Esophagus muscularis mucosa (tissue), 4 donors: ENCODE measurements at regions not wholly inside any gene's neighbourhood (a gene's known extent, or its start where the extent isn't known, plus 50 kb on each side); places are given as distances from the start of the nearest gene placed in this dataset.

ENCODE experiments used
- DNase-seq: peaks from one replicate; pipeline ENCODE4 v3.0.0-alpha.2; 2017; ENCODE audit errors: extremely low spot score
- H3K27ac ChIP-seq, 4 donors: fragments of 200-600 bp; sonication (generic); replicated peaks in 1 of 4; 1 replicate in 3 of 4; 2 replicates in 1 of 4; pipeline ENCODE4 v1.5.1; 2016 to 2019; ENCODE audit warnings: mild to moderate bottlenecking in 1 of 4
- H3K27me3 ChIP-seq, 4 donors: fragments of 200-600 bp; sonication (generic); one replicate each; pipeline versions ENCODE4 v1.5.1 to v1.6.0; 2016 to 2019
- H3K36me3 ChIP-seq, 4 donors: fragments of 200-600 bp; sonication (generic); one replicate each; pipeline ENCODE4 v1.5.1; 2016 to 2019
- H3K4me1 ChIP-seq, 4 donors: fragments of 200-600 bp; sonication (generic); one replicate each; pipeline ENCODE4 v1.5.1; 2016 to 2019
- H3K4me3 ChIP-seq, 4 donors: fragments of 200-600 bp; sonication (generic); 1 replicate in 2 of 4; 2 replicates in 2 of 4; pipeline ENCODE4 v1.5.1; 2016 to 2019; ENCODE audit warnings: mild to moderate bottlenecking in 4 of 4, moderate library complexity in 1 of 4
- H3K9me3 ChIP-seq, 4 donors: fragments of 200-600 bp; sonication (generic); 1 replicate in 3 of 4; 2 replicates in 1 of 4; pipeline ENCODE4 v1.5.1; 2016 to 2019
- CTCF ChIP-seq, 3 experiments: fragments of 200-600 bp in 2 of 3; fragments of 450-650 bp in 1 of 3; sonication (generic) in 2 of 3; IDR thresholded peaks; one replicate each; pipeline ENCODE4 v1.5.1; 2017 to 2019; ENCODE audit warnings: antibody characterized with exemption in 3 of 3, mild to moderate bottlenecking in 2 of 3, moderate library complexity in 1 of 3
- EP300 ChIP-seq: sonication (generic); formaldehyde crosslinking; IDR thresholded peaks from one replicate; pipeline ENCODE4 v1.6.1; 2017; ENCODE audit warnings: antibody characterized with exemption
- POLR2A ChIP-seq: fragments of 450-650 bp; IDR thresholded peaks from one replicate; pipeline ENCODE4 v1.6.1; 2017; ENCODE audit warnings: antibody characterized with exemption, moderate library complexity, mild to moderate bottlenecking, low read depth
- POLR2AphosphoS5 ChIP-seq, 2 donors: sonication (generic); formaldehyde crosslinking; IDR thresholded peaks; one replicate each; pipeline ENCODE4 v1.6.1; 2017; ENCODE audit warnings: antibody characterized with exemption in 2 of 2
- WGBS: methylation state at CpG from one replicate; pipeline ENCODE4 v1.1.5; 2018; 5-methylcytosine and 5-hydroxymethylcytosine counted together
- intact Hi-C: fragments of 100-400 bp; cut with DNase I; formaldehyde crosslinking; loops from one replicate; pipeline ENCODE4 v1.15.1; 2023

DNA sequence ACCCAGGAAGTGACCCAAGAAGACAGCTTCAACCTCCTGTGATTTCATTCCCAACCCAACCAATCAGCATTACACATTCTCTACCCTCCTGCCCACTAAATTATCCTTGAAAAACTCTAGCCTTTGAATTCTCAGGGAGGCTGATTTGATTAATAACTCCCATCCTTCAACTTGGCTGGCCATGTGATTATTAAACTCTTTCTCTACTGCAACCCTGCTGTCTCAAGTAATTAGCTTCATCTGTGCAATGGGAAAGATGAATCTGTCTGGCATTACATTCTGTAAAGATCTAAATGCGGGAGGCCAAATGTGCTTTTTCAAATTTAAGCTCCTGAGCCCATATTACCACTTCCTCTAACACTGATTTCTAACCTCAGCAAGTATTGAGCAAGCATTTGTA is 95.9 kb upstream of the STT3B start:
- Histone ChIP-seq H3K4me1 (no peaks in the 10 kb centered on the region), H3K9me3 (peaks cover 0 to 11% (median 3%) of the 10 kb centered on the region in 4 donors), H3K36me3 (no peaks in the 10 kb centered on the region), H3K4me3 (no peak overlapping the region), H3K27ac (no peak overlapping the region), H3K27me3 (no peaks in the 10 kb centered on the region)
- no peak for DNase-seq
- TF ChIP-seq EP300 (no peak), POLR2AphosphoS5 (IDR thresholded peaks at IDR 0.05) (no peak), POLR2A (no peak), CTCF (IDR thresholded peaks at IDR 0.05) (no peak)
- intact Hi-C loops: no loop called here
- WGBS: 91% methylated on average over 1 of the region's 1 CpG

DNA sequence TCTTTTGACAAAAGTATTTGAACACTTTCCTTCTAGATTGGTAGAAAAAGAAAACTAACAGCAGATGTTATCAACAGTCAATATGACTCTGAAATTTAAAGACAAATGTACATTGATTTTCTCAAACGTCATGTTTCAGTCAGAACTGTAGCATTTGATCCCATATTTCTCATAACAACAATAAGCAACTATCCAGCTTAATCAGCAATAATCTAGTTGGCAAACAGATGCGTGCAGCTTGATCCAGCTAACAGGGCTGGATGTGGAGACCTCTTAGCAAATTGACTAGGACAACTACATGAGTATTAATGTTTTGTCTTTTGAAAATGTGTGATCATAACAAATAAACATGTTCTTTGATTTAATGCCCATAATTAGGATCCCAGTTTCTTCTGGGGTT is 94.0 kb upstream of the STT3B start:
- no peak overlapping the region for H3K4me3 ChIP-seq
- H3K27ac ChIP-seq: no peak overlapping the region
- H3K36me3 ChIP-seq: no peaks in the 10 kb centered on the region
- DNase-seq: no peak
- TF ChIP-seq CTCF (IDR thresholded peaks at IDR 0.05) (no peak), POLR2AphosphoS5 (IDR thresholded peaks at IDR 0.05) (no peak), POLR2A (no peak), EP300 (no peak)
- H3K4me1 ChIP-seq: no peaks in the 10 kb centered on the region
- peaks cover 0 to 11% (median 3%) of the 10 kb centered on the region in 4 donors for H3K9me3 ChIP-seq
- no peaks in the 10 kb centered on the region for H3K27me3 ChIP-seq
- intact Hi-C loops: no loop called here
- 71% methylated on average over 2 of the region's 2 CpGs for WGBS

DNA sequence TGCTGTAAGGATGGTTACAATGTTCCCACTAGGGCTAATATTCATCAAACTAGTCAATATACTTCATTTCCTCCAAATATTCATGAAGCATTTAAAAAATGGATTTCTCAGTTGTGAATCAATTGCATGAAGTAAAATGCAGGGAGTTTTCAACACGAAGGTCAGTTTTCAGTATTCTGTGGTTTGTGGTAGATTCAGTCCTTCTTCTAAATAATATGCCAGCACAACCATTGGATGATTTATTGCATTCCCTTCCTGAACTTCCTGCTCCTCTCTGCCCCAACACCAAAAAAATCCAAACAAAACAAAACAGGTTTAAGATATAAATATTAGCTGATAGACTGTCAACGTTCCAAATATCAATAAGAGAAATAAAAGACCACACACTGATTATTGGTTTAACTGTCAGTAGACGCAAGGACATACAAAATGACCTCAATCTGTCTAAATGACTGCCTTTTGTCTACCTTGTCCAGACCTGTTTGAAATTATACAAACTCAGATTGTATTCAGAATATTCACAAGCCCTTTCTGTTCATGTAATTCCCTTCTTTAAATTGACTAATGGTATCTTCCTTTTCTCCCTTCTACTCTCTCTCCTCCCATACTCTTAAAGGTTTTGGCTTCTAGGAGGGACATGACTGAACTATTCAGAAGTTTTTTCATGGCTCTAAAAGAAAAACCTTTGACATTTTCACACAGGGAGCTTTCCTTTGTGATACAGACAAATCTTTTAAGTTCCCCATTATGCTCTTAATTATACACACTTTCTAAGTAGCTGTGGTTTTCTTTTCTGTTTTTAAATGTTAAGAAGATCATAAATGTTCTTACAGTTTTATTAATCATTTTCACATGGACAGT is 92.6 kb upstream of the STT3B start:
- H3K27me3 ChIP-seq: no peaks in the 10 kb centered on the region
- H3K27ac ChIP-seq: no peak overlapping the region
- WGBS: 36% methylated on average over 3 of the region's 3 CpGs
- no peaks in the 10 kb centered on the region for H3K4me1 ChIP-seq
- no peak overlapping the region for H3K4me3 ChIP-seq
- peaks cover 0 to 11% (median under 1%) of the 10 kb centered on the region in 4 donors for H3K9me3 ChIP-seq
- intact Hi-C loops: no loop called here
- DNase-seq: no peak
- no peaks in the 10 kb centered on the region for H3K36me3 ChIP-seq
- TF ChIP-seq POLR2AphosphoS5 (IDR thresholded peaks at IDR 0.05) (no peak), POLR2A (no peak), CTCF (IDR thresholded peaks at IDR 0.05) (no peak), EP300 (no peak)

DNA sequence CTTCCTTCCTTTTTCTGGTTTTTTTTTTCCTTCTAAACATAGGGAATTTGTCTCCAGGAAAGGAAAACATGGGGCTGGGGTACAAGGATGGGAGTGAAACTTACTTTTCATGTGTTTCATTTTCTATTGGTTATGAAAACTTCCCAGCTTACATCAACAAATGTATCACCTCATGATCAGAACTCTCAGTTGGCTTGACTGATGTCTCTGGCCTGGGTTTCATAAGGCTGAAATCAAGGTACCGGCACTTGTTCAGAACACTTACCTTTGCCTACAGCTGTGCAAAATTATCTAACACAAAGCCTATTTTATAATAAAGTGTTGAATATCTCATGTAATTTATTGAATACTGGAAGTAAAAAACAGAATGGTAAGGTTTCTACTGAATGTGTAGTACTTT is 91.8 kb upstream of the STT3B start:
- no peaks in the 10 kb centered on the region for H3K4me1 ChIP-seq
- H3K27me3 ChIP-seq: no peaks in the 10 kb centered on the region
- 95% methylated on average over 1 of the region's 1 CpG for WGBS
- intact Hi-C loops: no loop called here
- H3K4me3 ChIP-seq: no peak overlapping the region
- H3K9me3 ChIP-seq: peaks cover 0 to 11% (median 0%) of the 10 kb centered on the region in 4 donors
- TF ChIP-seq EP300: no peak
- TF ChIP-seq CTCF (IDR thresholded peaks at IDR 0.05): no peak
- no peak for TF ChIP-seq POLR2A
- TF ChIP-seq POLR2AphosphoS5 (IDR thresholded peaks at IDR 0.05): no peak
- H3K36me3 ChIP-seq: no peaks in the 10 kb centered on the region
- no peak for DNase-seq
- H3K27ac ChIP-seq: no peak overlapping the region

DNA sequence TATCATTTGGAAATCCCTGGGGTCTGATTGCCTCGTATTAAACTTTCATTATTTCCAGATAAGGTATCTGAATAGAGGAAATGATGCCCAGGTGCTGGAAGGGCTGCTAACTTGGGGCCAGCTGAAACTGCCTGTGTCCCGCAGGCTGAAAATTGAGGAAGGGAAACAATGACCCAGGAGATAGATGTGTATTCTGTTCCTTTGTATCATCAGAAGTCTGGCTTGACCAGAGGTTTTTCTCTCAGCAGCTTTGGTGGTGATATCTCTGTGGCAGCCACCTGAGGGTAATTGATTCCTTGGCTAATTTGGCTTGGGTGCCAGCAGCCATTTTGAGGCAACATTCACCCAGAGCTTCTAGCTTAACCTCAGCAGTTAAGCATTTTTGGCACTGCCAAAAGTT is 90.0 kb upstream of the STT3B start:
- Histone ChIP-seq H3K4me1 (no peaks in the 10 kb centered on the region), H3K27ac (no peak overlapping the region), H3K27me3 (no peaks in the 10 kb centered on the region), H3K9me3 (no peaks in the 10 kb centered on the region), H3K4me3 (no peak overlapping the region), H3K36me3 (no peaks in the 10 kb centered on the region)
- TF ChIP-seq POLR2AphosphoS5 (IDR thresholded peaks at IDR 0.05) (no peak), CTCF (IDR thresholded peaks at IDR 0.05) (no peak), POLR2A (no peak), EP300 (no peak)
- WGBS: 85% methylated on average over 2 of the region's 2 CpGs
- intact Hi-C loops: no loop called here
- no peak for DNase-seq
